GM12875 (cell line): ENCODE measurements at regions not wholly inside any gene's neighbourhood (a gene's known extent, or its start where the extent isn't known, plus 50 kb on each side); places are given as distances from the start of the nearest gene placed in this dataset.

Source experiments
- H3K4me3 ChIP-seq: one replicate; pipeline ENCODE4 v1.5.1; 2011; ENCODE audit warnings: low read depth, low read length, control low read depth
- CTCF ChIP-seq: IDR thresholded peaks from 2 replicates; pipeline ENCODE4 v1.5.1; 2011; ENCODE audit warnings: low read depth, mild to moderate bottlenecking, control low read depth, inconsistent platforms, low read length, moderate library complexity, borderline replicate concordance; ENCODE audit not compliant: insufficient read depth

DNA sequence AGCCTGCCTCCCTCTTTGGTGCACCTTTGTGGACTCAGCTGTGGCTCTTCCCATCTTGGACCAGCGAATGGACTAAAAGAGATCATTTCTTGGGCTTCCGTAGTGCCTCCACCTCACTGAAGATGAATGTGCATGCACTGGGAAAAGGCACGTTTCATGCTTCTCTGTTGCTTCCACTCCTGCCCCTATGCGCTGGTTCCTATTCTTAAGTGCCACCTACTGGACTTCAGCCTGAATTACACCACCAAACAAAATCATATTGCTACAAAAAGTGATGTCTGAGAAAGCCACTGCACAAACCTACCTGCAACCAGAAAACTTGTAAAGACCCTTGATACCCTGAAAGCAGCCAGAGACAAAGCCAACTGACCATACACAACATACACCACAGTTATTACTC is 695.6 kb downstream of the TSN start:
- no peak overlapping the region for H3K4me3 ChIP-seq
- TF ChIP-seq CTCF: peak; percentile 54

DNA sequence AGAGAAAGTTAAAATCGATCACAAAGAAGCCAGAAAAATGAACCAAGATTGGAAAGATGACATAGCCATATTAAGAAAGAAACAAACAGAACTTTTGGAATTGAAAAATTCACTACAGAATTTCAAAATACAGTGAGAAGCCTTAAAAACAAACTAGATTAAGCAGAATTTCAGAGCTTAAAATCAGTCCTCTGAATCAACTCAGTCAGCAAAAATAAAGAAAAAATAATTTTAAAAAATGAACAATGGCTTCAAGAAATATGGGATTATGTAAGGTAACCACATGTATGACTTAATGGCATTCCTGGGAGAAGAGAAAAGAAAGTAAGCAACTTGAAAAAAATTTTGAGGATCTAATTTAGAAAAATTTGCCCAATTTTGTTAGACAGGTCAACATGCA is 696.2 kb downstream of the TSN start:
- H3K4me3 ChIP-seq: no peak overlapping the region
- TF ChIP-seq CTCF: no peak

- no peak overlapping the region for H3K4me3 ChIP-seq
- no peak for TF ChIP-seq CTCF
Measured at GRCh38 chr2:122469147-122469546, 713.7 kb downstream of the TSN start.

DNA sequence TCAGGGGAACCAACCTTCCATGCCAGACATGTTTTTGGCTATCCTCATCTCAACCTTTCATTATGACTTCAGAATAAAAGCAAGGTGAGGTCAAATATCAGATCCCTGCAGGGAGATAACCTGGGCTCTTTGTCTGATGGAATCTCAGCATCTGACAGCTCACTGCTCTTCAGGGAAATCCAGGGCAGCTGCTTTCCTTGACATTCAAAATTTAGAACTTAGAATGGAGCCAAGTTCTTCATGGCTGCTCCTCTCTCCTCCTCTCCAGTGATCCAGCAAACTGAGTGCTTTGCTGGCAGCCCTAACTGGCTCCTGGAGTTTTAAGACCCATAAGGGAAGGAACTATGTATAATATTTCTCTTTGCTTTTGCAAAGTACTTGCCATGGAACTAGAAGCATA is 716.3 kb downstream of the TSN start:
- no peak for TF ChIP-seq CTCF
- H3K4me3 ChIP-seq: no peak overlapping the region

GRCh38 chr2:122478117-122478516 is 722.7 kb downstream of the TSN start:
- no peak for TF ChIP-seq CTCF
- no peak overlapping the region for H3K4me3 ChIP-seq

GRCh38 chr2:122478771-122479170 is 723.3 kb downstream of the TSN start:
- TF ChIP-seq CTCF: no peak

DNA sequence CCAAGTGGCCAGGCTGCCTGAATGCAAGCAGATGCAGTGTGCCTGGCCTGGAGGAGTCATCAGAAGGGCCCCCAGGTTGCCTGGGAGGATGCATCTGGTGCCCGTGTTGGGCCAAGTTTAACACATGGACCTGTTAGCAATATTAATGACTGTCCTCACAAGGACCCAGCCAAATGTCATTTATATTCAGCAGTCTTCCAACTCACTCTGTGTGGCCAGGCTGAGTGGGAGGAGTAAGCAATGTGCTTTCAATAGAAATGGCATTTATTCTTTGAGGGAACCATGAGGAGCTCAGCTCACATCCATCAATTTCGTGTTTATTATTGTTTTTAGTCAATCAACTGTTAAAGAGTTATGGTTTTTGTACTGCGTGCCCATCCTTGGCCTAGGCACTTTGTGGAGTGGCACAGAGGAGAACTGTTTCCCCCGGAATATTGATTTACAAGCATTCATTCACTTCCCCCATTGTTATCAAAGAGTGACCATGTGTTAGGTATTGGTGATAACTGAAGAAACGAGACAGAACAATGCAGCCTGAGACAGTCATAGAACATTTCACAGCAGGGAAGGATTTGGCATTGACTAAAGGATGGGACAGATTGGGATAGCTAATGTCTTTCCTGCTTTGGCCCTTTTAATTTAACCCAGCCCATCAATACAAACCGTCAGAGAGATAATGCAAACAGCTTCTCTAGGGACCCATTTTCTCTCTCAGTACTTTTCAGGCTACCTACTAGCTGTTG is 725.2 kb downstream of the TSN start:
- no peak for TF ChIP-seq CTCF
- no peak overlapping the region for H3K4me3 ChIP-seq

More at GRCh38 chr2:122478771-122479170, 723.3 kb downstream of the TSN start:
- no peak overlapping the region for H3K4me3 ChIP-seq
